Smooth muscle cell (in vitro differentiated cells): ENCODE measurements at regions not wholly inside any gene's neighbourhood (a gene's known extent, or its start where the extent isn't known, plus 50 kb on each side); places are given as distances from the start of the nearest gene placed in this dataset.
A peak's percentile ranks its signal among the peaks of the same experiment; 100 is the strongest.
"Not testable (repeated sequence)": the region's sequence is repeated elsewhere in the genome, so short reads cannot be mapped to it uniquely, and the experiment has no call there.

Experiments used
- DNase-seq: peaks from one replicate; lab custom pipeline; 2025; ENCODE audit not compliant: unreplicated experiment; lab: John Stamatoyannopoulos, UW
- H2AFZ ChIP-seq: fragments of 200-600 bp; sonication (generic); 2 replicates; pipeline ENCODE4 v1.6.0; 2016; ENCODE audit warnings: antibody characterized with exemption, low read depth, mild to moderate bottlenecking
- H3F3A ChIP-seq: fragments of 200-600 bp; sonication (generic); 2 replicates; pipeline ENCODE4 v1.6.0; 2017; ENCODE audit warnings: antibody characterized with exemption, low read depth
- H3K27ac ChIP-seq: fragments of 200-600 bp; sonication (generic); 2 replicates; pipeline ENCODE4 v1.5.1; 2016; ENCODE audit warnings: low read depth, mild to moderate bottlenecking
- H3K27me3 ChIP-seq: fragments of 200-600 bp; sonication (generic); 2 replicates; pipeline ENCODE4 v1.6.1; 2016; ENCODE audit warnings: low read depth, mild to moderate bottlenecking
- H3K36me3 ChIP-seq: fragments of 200-600 bp; sonication (generic); 2 replicates; pipeline ENCODE4 v1.5.1; 2016; ENCODE audit warnings: low read depth
- H3K4me1 ChIP-seq: fragments of 200-600 bp; sonication (generic); 2 replicates; pipeline ENCODE4 v1.5.1; 2016; ENCODE audit warnings: low read depth
- H3K4me2 ChIP-seq: fragments of 200-600 bp; sonication (generic); 2 replicates; pipeline ENCODE4 v1.6.0; 2016; ENCODE audit warnings: mild to moderate bottlenecking
- H3K4me3 ChIP-seq: fragments of 200-600 bp; sonication (generic); 2 replicates; pipeline ENCODE4 v1.5.1; 2016; ENCODE audit warnings: mild to moderate bottlenecking
- H3K79me2 ChIP-seq: fragments of 200-600 bp; sonication (generic); 2 replicates; pipeline ENCODE4 v1.6.0; 2016; ENCODE audit warnings: low read depth, mild to moderate bottlenecking
- H3K9ac ChIP-seq: fragments of 200-600 bp; sonication (generic); 2 replicates; pipeline ENCODE4 v1.6.0; 2016; ENCODE audit warnings: low read depth
- H3K9me3 ChIP-seq: fragments of 200-600 bp; sonication (generic); replicated peaks from 2 replicates; pipeline ENCODE4 v1.5.1; 2016; ENCODE audit warnings: low read depth
- H4K20me1 ChIP-seq: fragments of 200-600 bp; sonication (generic); 2 replicates; pipeline ENCODE4 v1.6.0; 2016; ENCODE audit warnings: low read depth
- CTCF ChIP-seq: fragments of 200-600 bp; sonication (generic); IDR thresholded peaks from 2 replicates; pipeline ENCODE4 v1.5.1; 2017; ENCODE audit warnings: borderline replicate concordance, mild to moderate bottlenecking, antibody characterized with exemption; ENCODE audit not compliant: insufficient read depth, poor library complexity, severe bottlenecking
- WGBS: methylation state at CpG from one replicate; pipeline ENCODE4 v1.1.7; 2016; ENCODE audit warnings: low lambda C conversion rate; 5-methylcytosine and 5-hydroxymethylcytosine counted together

DNA sequence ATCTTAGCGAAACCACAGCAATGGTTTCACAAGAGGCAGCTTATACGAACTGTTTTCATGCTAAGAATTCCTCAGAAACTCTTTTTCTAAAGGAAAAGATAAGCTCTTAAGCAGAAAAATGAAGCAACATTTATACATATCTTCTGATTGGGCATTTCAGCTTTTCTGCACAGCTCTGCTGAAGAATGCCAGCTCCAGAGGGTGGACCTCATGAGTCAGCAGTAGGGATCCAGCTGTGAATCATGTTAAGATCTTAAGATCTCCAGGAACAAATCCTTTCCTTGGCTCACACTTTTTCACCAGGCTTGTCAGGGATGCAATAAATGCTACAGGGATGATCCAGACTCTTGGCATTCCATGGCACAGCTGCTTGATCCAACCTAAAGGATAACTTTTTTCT, 477.1 kb upstream of the CCDC196 start:
- H2AFZ ChIP-seq = no peak overlapping the region
- 19% methylated on average over 2 of the region's 2 CpGs for WGBS

DNA sequence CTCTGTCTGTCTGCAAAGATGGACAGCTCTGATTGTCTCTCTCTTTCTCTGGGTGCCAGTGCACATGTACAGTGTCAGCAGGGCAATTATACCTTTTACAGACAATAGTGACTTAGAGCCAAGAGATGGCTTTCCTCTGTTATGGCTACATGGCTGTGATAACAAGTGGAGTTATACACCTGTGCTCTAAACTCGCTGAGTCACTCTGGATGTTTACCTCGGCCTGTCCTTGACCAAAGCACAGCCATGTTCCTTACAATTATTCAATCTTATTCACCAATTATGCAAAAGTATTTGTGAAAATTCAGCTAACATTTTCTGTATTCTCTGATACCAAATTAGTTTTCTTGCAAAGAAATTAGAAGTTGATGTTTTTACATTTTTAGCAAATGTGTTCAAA, 475.5 kb upstream of the CCDC196 start:
- TF ChIP-seq CTCF = no peak
- DNase-seq = no peak
- H3K27me3 ChIP-seq = peaks cover 6% of the 10 kb centered on the region
- H3K9me3 ChIP-seq = no peaks in the 10 kb centered on the region
- peaks cover 33% of the 10 kb centered on the region for H3K4me1 ChIP-seq
- H2AFZ ChIP-seq = no peak overlapping the region
- no peaks in the 10 kb centered on the region for H4K20me1 ChIP-seq
- no peak overlapping the region for H3K9ac ChIP-seq
- no peaks in the 10 kb centered on the region for H3K36me3 ChIP-seq
- peaks cover 12% of the 10 kb centered on the region for H3F3A ChIP-seq
- no peak overlapping the region for H3K27ac ChIP-seq
- H3K4me2 ChIP-seq = no peak overlapping the region
- WGBS = 95% methylated on average over 2 of the region's 2 CpGs
- no peak overlapping the region for H3K4me3 ChIP-seq
- no peaks in the 10 kb centered on the region for H3K79me2 ChIP-seq

More for the DNA sequence above, 477.1 kb upstream of the CCDC196 start:
- Histone ChIP-seq H3K9ac (no peak overlapping the region), H3K4me3 (no peak overlapping the region), H4K20me1 (no peaks in the 10 kb centered on the region), H3K4me2 (peak overlapping the region; percentile 60), H3K79me2 (no peaks in the 10 kb centered on the region), H3K9me3 (no peaks in the 10 kb centered on the region), H3K4me1 (peaks cover 35% of the 10 kb centered on the region), H3K36me3 (no peaks in the 10 kb centered on the region), H3K27ac (peak overlapping the region; percentile 85), H3K27me3 (peaks cover 6% of the 10 kb centered on the region), H3F3A (peaks cover 12% of the 10 kb centered on the region)
- TF ChIP-seq CTCF = no peak
- DNase-seq = peak; percentile 2

DNA sequence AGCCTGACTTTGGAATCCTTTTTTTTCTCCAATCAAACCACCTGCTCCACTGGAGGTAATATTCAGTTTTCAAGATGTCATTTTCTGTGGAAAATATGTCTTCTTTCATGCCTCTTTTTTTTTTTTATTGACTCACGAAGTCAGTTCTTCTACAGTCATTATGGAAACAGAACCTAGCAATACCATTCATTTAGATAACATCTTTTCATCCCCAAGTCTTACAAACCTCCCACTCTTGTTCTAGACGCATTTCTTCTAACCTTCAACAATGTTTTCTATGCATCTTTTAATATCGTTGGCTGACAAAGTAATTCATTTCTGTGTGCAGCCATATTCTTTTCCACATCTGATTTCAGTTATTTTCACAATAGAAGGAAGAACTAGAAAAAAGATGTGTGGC, 474.3 kb upstream of the CCDC196 start:
- Histone ChIP-seq H3K27me3 (peaks cover 6% of the 10 kb centered on the region), H2AFZ (no peak overlapping the region), H3F3A (peaks cover 12% of the 10 kb centered on the region), H4K20me1 (no peaks in the 10 kb centered on the region), H3K4me3 (no peak overlapping the region), H3K79me2 (no peaks in the 10 kb centered on the region), H3K9ac (no peak overlapping the region), H3K9me3 (no peaks in the 10 kb centered on the region), H3K4me1 (peaks cover 26% of the 10 kb centered on the region), H3K27ac (no peak overlapping the region), H3K4me2 (no peak overlapping the region), H3K36me3 (no peaks in the 10 kb centered on the region)
- no peak for TF ChIP-seq CTCF
- DNase-seq = no peak
- WGBS = 68% methylated on average over 3 of the region's 3 CpGs

DNA sequence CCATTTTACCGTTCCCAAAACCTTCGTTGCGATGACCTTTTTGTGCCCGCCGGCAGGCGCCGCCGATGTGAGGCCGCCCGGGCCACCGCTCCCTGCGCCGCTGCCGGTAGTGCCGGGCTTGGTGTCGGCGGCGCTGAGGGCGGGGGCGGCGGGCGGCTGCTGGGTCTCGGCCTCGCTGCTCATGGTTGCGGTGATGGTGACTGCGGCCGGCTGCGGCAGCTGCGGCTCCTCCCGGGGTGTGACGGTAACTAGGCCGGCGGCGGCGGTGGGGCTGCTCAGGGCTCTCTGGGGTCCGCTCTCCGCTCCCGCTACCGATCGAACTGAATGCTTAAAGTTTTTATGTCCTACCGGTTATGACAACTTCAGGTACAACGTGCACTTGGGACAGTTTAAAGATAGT, 472.6 kb upstream of the CCDC196 start:
- H3F3A ChIP-seq, H3K36me3 ChIP-seq, H3K4me3 ChIP-seq, H4K20me1 ChIP-seq, H3K27me3 ChIP-seq, H2AFZ ChIP-seq, DNase-seq, H3K79me2 ChIP-seq, H3K9me3 ChIP-seq, H3K9ac ChIP-seq, H3K4me2 ChIP-seq, H3K27ac ChIP-seq: not testable (repeated sequence)
- 96% methylated on average over 27 of the region's 42 CpGs for WGBS
- peaks cover 15% of the 10 kb centered on the region for H3K4me1 ChIP-seq
